ENCODE measurements at regions not wholly inside any gene's neighbourhood (a gene's known extent, or its start where the extent isn't known, plus 50 kb on each side); places are given as distances from the start of the nearest gene placed in this dataset.

GRCh38 chr1:4969556-4970129, 315.2 kb downstream of the AJAP1 start:
- TF ChIP-seq CTCF (IDR thresholded peaks at IDR 0.05) = no peak
- no peak for TF ChIP-seq EP300 (IDR thresholded peaks at IDR 0.05)
